Nephron (organoid): ENCODE measurements at regions not wholly inside any gene's neighbourhood (a gene's known extent, or its start where the extent isn't known, plus 50 kb on each side); places are given as distances from the start of the nearest gene placed in this dataset.

Experiments used
- H3K27ac Mint-ChIP-seq, 3 experiments: 2 replicates each; pipeline ENCODE4 v1.8.0; 2020; ENCODE audit warnings: mixed read lengths in 3 of 3, mild to moderate bottlenecking in 2 of 3, moderate library complexity in 1 of 3
- H3K27me3 Mint-ChIP-seq: 2 replicates; pipeline ENCODE4 v1.8.0; 2021; ENCODE audit warnings: low read depth, mild to moderate bottlenecking, moderate library complexity, mixed read lengths
- H3K36me3 Mint-ChIP-seq: 2 replicates; pipeline ENCODE4 v1.8.0; 2020; ENCODE audit warnings: low read depth, mixed read lengths
- H3K4me1 Mint-ChIP-seq: 2 replicates; pipeline ENCODE4 v1.8.0; 2020; ENCODE audit warnings: mixed read lengths
- H3K4me3 Mint-ChIP-seq, 3 experiments: 2 replicates each; pipeline ENCODE4 v1.8.0; 2020; ENCODE audit warnings: mild to moderate bottlenecking in 3 of 3, mixed read lengths in 3 of 3, moderate library complexity in 2 of 3
- H3K9me3 Mint-ChIP-seq: 2 replicates; pipeline ENCODE4 v1.8.0; 2020; ENCODE audit warnings: mixed read lengths
- CTCF ChIP-seq, 3 experiments: fragments of 200-600 bp; sonication (generic); IDR thresholded peaks; one replicate each; pipeline ENCODE4 v1.5.0; 2021; ENCODE audit warnings: antibody characterized with exemption in 3 of 3; ENCODE audit not compliant: unreplicated experiment in 3 of 3

- Mint-ChIP-seq H3K27ac (no peak overlapping the region), H3K4me3 (no peak overlapping the region), H3K27me3 (peaks cover 4% of the 10 kb centered on the region), H3K9me3 (no peaks in the 10 kb centered on the region), H3K4me1 (peaks cover 4% of the 10 kb centered on the region), H3K36me3 (no peaks in the 10 kb centered on the region)
- TF ChIP-seq CTCF (IDR thresholded peaks at IDR 0.05; ENCODE audit: unreplicated experiment in 3 of 3) = no peak
Observed at GRCh38 chr6:166822609-166823008, 133.7 kb downstream of the RNASET2 start.

- H3K9me3 Mint-ChIP-seq = no peaks in the 10 kb centered on the region
- H3K36me3 Mint-ChIP-seq = no peaks in the 10 kb centered on the region
- no peak overlapping the region for H3K27ac Mint-ChIP-seq
- no peak for TF ChIP-seq CTCF (IDR thresholded peaks at IDR 0.05; ENCODE audit: unreplicated experiment in 3 of 3)
- no peak overlapping the region for H3K4me3 Mint-ChIP-seq
- H3K27me3 Mint-ChIP-seq = peaks cover 8% of the 10 kb centered on the region
- peaks cover 4% of the 10 kb centered on the region for H3K4me1 Mint-ChIP-seq
Observed at GRCh38 chr6:166820483-166820882, 135.9 kb downstream of the RNASET2 start.

GRCh38 chr6:166820070-166820469 lies 136.3 kb downstream of the RNASET2 start:
- Mint-ChIP-seq H3K27ac (no peak overlapping the region), H3K4me1 (peaks cover 4% of the 10 kb centered on the region), H3K27me3 (peaks cover 10% of the 10 kb centered on the region), H3K9me3 (no peaks in the 10 kb centered on the region), H3K36me3 (no peaks in the 10 kb centered on the region), H3K4me3 (no peak overlapping the region)
- TF ChIP-seq CTCF (IDR thresholded peaks at IDR 0.05; ENCODE audit: unreplicated experiment in 3 of 3) = no peak

- TF ChIP-seq CTCF (IDR thresholded peaks at IDR 0.05; ENCODE audit: unreplicated experiment in 3 of 3) = no peak
- no peaks in the 10 kb centered on the region for H3K9me3 Mint-ChIP-seq
- H3K27ac Mint-ChIP-seq = no peak overlapping the region
- H3K36me3 Mint-ChIP-seq = no peaks in the 10 kb centered on the region
- no peak overlapping the region for H3K4me3 Mint-ChIP-seq
- peaks cover 6% of the 10 kb centered on the region for H3K27me3 Mint-ChIP-seq
- H3K4me1 Mint-ChIP-seq = no peaks in the 10 kb centered on the region
Observed at GRCh38 chr6:166815629-166816028, 140.7 kb downstream of the RNASET2 start.

GRCh38 chr6:166814390-166814789 lies 142.0 kb downstream of the RNASET2 start:
- H3K4me3 Mint-ChIP-seq = no peak overlapping the region
- H3K4me1 Mint-ChIP-seq = no peaks in the 10 kb centered on the region
- no peaks in the 10 kb centered on the region for H3K36me3 Mint-ChIP-seq
- H3K27ac Mint-ChIP-seq = no peak overlapping the region
- peaks cover 6% of the 10 kb centered on the region for H3K27me3 Mint-ChIP-seq
- no peak for TF ChIP-seq CTCF (IDR thresholded peaks at IDR 0.05; ENCODE audit: unreplicated experiment in 3 of 3)
- H3K9me3 Mint-ChIP-seq = no peaks in the 10 kb centered on the region

- no peaks in the 10 kb centered on the region for H3K9me3 Mint-ChIP-seq
- H3K27me3 Mint-ChIP-seq = peaks cover 6% of the 10 kb centered on the region
- no peaks in the 10 kb centered on the region for H3K36me3 Mint-ChIP-seq
- H3K4me3 Mint-ChIP-seq = no peak overlapping the region
- TF ChIP-seq CTCF (IDR thresholded peaks at IDR 0.05; ENCODE audit: unreplicated experiment in 3 of 3) = no peak
- no peak overlapping the region for H3K27ac Mint-ChIP-seq
- H3K4me1 Mint-ChIP-seq = no peaks in the 10 kb centered on the region
Observed at GRCh38 chr6:166813461-166813860, 142.9 kb downstream of the RNASET2 start.
